Panc1 (cell line): ENCODE measurements at regions not wholly inside any gene's neighbourhood (a gene's known extent, or its start where the extent isn't known, plus 50 kb on each side); places are given as distances from the start of the nearest gene placed in this dataset.

ENCODE experiments used
- ATAC-seq: fragments of 200-7000 bp; cut with Tn5 transposase; 2 replicates; pipeline ENCODE4 v1.9.1; 2020; ENCODE audit warnings: mild to moderate bottlenecking, moderate library complexity
- BruUV-seq: library from RNA; stranded (reverse); fragments of 400-500 nt; replicated peaks from 2 replicates; lab custom pipeline; 2021; lab: Mats Ljungman, UMichigan
- CTCF ChIA-PET: fragments of 300-600 bp; sonication (Branson Sonifier 250); formaldehyde crosslinking; loops from one replicate; lab custom pipeline; 2022; ENCODE audit warnings: antibody characterized with exemption; lab: Charles Lee
- POLR2A ChIA-PET: fragments of 300-600 bp; sonication (Branson Sonifier 250); formaldehyde crosslinking; loops from one replicate; lab custom pipeline; 2022; ENCODE audit warnings: antibody characterized with exemption; lab: Charles Lee
- DNase-seq: peaks from one replicate; pipeline ENCODE4 v3.0.0-alpha.2; 2010; ENCODE audit warnings: low read depth, low spot score
- H3K27ac ChIP-seq: 2 replicates; pipeline ENCODE4 v1.5.1; 2011; ENCODE audit warnings: mild to moderate bottlenecking, low read length, inconsistent platforms
- H3K27me3 ChIP-seq: fragments of 200-500 bp; sonication (Bioruptor generic); 2 replicates; pipeline ENCODE4 v1.6.0; 2014; ENCODE audit warnings: low read length, inconsistent platforms; ENCODE audit not compliant: control insufficient read depth, insufficient read depth
- H3K36me3 ChIP-seq: fragments of 200-500 bp; sonication (Bioruptor generic); 2 replicates; pipeline ENCODE4 v1.5.1; 2014; ENCODE audit warnings: inconsistent platforms, mild to moderate bottlenecking, low read length, moderate library complexity; ENCODE audit not compliant: control insufficient read depth, insufficient read depth
- H3K4me1 ChIP-seq: 2 replicates; pipeline ENCODE4 v1.5.1; 2011; ENCODE audit warnings: inconsistent platforms, mild to moderate bottlenecking, low read length, moderate library complexity; ENCODE audit not compliant: control insufficient read depth, insufficient read depth
- H3K4me3 ChIP-seq, 2 experiments: 2 replicates each; pipeline ENCODE4 v1.5.1; 2011 to 2012; ENCODE audit warnings: low read depth in 2 of 2, low read length in 2 of 2, mild to moderate bottlenecking in 2 of 2, inconsistent platforms in 1 of 2, moderate library complexity in 1 of 2
- H3K9me3 ChIP-seq: fragments of 200-500 bp; sonication (Bioruptor generic); 2 replicates; pipeline ENCODE4 v1.5.1; 2014; ENCODE audit warnings: low read depth, mild to moderate bottlenecking, inconsistent platforms, low read length, moderate library complexity; ENCODE audit not compliant: control insufficient read depth, insufficient read depth
- POLR2AphosphoS5 ChIP-seq: IDR thresholded peaks from 2 replicates; pipeline ENCODE4 v1.6.1; 2012; ENCODE audit warnings: mild to moderate bottlenecking, low read depth, low read length, moderate library complexity
- SIN3A ChIP-seq: IDR thresholded peaks from 2 replicates; pipeline ENCODE4 v1.6.1; 2012; ENCODE audit warnings: low read depth, mild to moderate bottlenecking, low read length, moderate library complexity, borderline replicate concordance; ENCODE audit not compliant: insufficient read depth
- TCF7L2 ChIP-seq: IDR thresholded peaks from 2 replicates; pipeline ENCODE4 v1.6.1; 2011; ENCODE audit warnings: mild to moderate bottlenecking, low read depth, low read length, inconsistent platforms
- in situ Hi-C: cut with HindIII; loops from 2 replicates; pipeline ENCODE4 v1.10.0; 2016; ENCODE audit warnings: low sequenced_read_pairs, low pct_unique_long_range_greater_than_20kb
- intact Hi-C: fragments of 100-400 bp; cut with micrococcal nuclease; formaldehyde crosslinking; loops from one replicate; pipeline ENCODE4 v1.10.0; 2022; ENCODE audit not compliant: unreplicated experiment
- TF ChIP-seq, protein P1 (sequence below), 2 experiments: IDR thresholded peaks; 2 replicates each; pipeline ENCODE4 v1.6.1; 2011 to 2012; ENCODE audit warnings: low read depth in 2 of 2, control low read depth in 1 of 2, low read length in 1 of 2, mild to moderate bottlenecking in 1 of 2, moderate library complexity in 1 of 2; ENCODE audit not compliant: insufficient read depth in 1 of 2
- TF ChIP-seq, protein P2 (sequence below): fragments of 450-650 bp; IDR thresholded peaks from 2 replicates; pipeline ENCODE4 v1.5.1; 2017; ENCODE audit warnings: mild to moderate bottlenecking

DNA sequence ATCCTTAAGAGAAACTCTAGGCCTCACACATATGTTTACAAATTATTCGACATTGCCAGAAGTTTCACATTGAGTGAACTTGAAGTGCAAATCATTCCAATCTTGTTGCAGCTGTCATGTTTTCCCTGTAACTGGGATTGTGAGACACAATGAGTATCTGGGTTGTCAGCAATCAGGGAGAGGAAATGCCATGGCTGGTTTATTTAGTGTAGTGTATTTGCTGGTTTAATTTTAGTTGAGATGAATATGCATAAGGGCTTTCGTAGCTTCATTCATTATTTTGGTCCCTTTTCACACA, 54.2 kb upstream of the USP1 start:
- in situ Hi-C loops (no loop called here), intact Hi-C loops (no loop called here)
- Histone ChIP-seq H3K4me1 (no peaks in the 10 kb centered on the region), H3K36me3 (no peaks in the 10 kb centered on the region), H3K27ac (no peak overlapping the region), H3K9me3 (0 out of 2 replicates have a peak, but pooled peaks cover 4% of the 10 kb centered on the region), H3K4me3 (no peak overlapping the region), H3K27me3 (no peaks in the 10 kb centered on the region)
- no peak for DNase-seq
- TF ChIP-seq SIN3A (no peak), POLR2AphosphoS5 (no peak), TCF7L2 (no peak)
- TF ChIP-seq, protein P1, sequence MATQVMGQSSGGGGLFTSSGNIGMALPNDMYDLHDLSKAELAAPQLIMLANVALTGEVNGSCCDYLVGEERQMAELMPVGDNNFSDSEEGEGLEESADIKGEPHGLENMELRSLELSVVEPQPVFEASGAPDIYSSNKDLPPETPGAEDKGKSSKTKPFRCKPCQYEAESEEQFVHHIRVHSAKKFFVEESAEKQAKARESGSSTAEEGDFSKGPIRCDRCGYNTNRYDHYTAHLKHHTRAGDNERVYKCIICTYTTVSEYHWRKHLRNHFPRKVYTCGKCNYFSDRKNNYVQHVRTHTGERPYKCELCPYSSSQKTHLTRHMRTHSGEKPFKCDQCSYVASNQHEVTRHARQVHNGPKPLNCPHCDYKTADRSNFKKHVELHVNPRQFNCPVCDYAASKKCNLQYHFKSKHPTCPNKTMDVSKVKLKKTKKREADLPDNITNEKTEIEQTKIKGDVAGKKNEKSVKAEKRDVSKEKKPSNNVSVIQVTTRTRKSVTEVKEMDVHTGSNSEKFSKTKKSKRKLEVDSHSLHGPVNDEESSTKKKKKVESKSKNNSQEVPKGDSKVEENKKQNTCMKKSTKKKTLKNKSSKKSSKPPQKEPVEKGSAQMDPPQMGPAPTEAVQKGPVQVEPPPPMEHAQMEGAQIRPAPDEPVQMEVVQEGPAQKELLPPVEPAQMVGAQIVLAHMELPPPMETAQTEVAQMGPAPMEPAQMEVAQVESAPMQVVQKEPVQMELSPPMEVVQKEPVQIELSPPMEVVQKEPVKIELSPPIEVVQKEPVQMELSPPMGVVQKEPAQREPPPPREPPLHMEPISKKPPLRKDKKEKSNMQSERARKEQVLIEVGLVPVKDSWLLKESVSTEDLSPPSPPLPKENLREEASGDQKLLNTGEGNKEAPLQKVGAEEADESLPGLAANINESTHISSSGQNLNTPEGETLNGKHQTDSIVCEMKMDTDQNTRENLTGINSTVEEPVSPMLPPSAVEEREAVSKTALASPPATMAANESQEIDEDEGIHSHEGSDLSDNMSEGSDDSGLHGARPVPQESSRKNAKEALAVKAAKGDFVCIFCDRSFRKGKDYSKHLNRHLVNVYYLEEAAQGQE (IDR thresholded peaks at IDR 0.05; ENCODE audit: insufficient read depth in 1 of 2, low read depth in 2 of 2, low read length in 1 of 2) = no peak
- TF ChIP-seq, protein P2, sequence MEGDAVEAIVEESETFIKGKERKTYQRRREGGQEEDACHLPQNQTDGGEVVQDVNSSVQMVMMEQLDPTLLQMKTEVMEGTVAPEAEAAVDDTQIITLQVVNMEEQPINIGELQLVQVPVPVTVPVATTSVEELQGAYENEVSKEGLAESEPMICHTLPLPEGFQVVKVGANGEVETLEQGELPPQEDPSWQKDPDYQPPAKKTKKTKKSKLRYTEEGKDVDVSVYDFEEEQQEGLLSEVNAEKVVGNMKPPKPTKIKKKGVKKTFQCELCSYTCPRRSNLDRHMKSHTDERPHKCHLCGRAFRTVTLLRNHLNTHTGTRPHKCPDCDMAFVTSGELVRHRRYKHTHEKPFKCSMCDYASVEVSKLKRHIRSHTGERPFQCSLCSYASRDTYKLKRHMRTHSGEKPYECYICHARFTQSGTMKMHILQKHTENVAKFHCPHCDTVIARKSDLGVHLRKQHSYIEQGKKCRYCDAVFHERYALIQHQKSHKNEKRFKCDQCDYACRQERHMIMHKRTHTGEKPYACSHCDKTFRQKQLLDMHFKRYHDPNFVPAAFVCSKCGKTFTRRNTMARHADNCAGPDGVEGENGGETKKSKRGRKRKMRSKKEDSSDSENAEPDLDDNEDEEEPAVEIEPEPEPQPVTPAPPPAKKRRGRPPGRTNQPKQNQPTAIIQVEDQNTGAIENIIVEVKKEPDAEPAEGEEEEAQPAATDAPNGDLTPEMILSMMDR = no peak
- ChIA-PET POLR2A (no interaction called here), CTCF (no interaction called here)
- no TSS peak for BruUV-seq
- ATAC-seq = no peak

DNA sequence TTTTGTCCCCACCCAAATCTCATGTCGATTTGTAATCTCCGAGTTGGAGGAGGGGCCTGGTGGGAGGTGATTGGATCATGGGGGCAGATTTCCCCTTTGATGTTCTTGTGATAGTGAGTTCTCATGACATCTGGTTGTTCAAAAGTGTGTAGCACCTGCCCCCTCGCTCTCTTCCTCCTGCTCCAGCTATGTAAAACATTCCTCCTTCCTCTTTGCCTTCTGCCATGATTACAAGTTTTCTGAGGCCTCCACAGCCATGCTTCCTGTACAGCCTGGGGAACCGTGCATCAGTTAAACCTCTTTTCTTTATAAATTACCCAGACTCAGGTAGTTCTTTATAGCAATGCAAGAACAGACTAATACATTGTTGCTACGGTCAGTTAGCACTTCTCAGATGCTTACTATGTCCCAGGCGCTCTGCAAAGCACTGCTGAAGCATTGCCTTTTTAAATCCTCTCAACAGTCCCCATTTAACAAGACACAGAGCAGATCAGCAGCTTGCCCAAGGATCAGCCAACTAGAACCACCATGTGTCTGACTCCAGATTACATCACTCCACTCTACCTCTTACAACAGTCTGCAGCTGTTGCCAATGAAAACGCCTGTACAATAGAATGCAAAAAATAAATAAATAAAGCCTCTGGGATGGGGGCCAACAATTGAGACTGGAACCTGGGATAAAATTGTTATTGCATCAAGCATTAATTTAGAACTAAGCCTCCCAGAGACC, 52.4 kb upstream of the USP1 start:
- no peak for DNase-seq
- POLR2A ChIA-PET = no interaction called here

More for the DNA sequence above, 52.4 kb upstream of the USP1 start:
- no peak overlapping the region for H3K27ac ChIP-seq
- no peaks in the 10 kb centered on the region for H3K4me1 ChIP-seq
- in situ Hi-C loops = no loop called here
- intact Hi-C loops = no loop called here
- H3K4me3 ChIP-seq = no peak overlapping the region
- no peaks in the 10 kb centered on the region for H3K27me3 ChIP-seq
- no peak for ATAC-seq
- H3K36me3 ChIP-seq = no peaks in the 10 kb centered on the region
- CTCF ChIA-PET = no interaction called here
- BruUV-seq = no TSS peak
- TF ChIP-seq POLR2AphosphoS5 = no peak
- no peak for TF ChIP-seq SIN3A
- TF ChIP-seq TCF7L2 = no peak
- TF ChIP-seq, protein P2 = no peak
- TF ChIP-seq, protein P1 (IDR thresholded peaks at IDR 0.05; ENCODE audit: insufficient read depth in 1 of 2, low read depth in 2 of 2, low read length in 1 of 2) = no peak
- no peaks in the 10 kb centered on the region for H3K9me3 ChIP-seq
